ENCODE measurements at regions not wholly inside any gene's neighbourhood (a gene's known extent, or its start where the extent isn't known, plus 50 kb on each side); places are given as distances from the start of the nearest gene placed in this dataset.

DNA sequence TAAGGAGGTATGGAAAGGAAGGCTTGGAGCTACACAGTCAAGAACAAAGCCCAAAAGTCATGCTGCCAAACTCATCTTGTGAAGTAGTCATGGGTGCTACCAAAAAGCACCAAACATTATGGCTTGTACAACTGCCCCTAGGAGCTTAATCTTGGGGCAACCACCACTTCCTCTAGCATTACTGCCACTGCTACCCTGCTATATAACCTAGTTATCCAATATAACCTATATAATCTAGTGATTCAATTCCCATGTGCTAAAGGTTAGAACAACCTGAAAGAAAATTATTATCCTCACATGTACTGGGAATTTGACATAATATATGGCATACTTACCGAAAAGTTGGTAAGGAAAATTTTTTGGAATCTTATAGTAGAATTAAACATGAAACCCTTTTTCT, 102.6 kb upstream of the RBBP8 start:
- intact Hi-C loops (cut with DNase I) = no loop called here
- DNase-seq = no peak

GRCh38 chr18:22831441-22831904, 101.7 kb upstream of the RBBP8 start:
- intact Hi-C loops (cut with DNase I) = no loop called here
- no peak for DNase-seq

GRCh38 chr18:22836932-22837331, 96.2 kb upstream of the RBBP8 start:
- DNase-seq = no peak
- intact Hi-C loops (cut with DNase I) = no loop called here

- no peak for DNase-seq
- intact Hi-C loops (cut with DNase I) = no loop called here
These were observed 94.9 kb upstream of the RBBP8 start for GRCh38 chr18:22838221-22838620.

GRCh38 chr18:22838639-22839277, 94.4 kb upstream of the RBBP8 start:
- DNase-seq = no peak
- intact Hi-C loops (cut with DNase I) = no loop called here

DNA sequence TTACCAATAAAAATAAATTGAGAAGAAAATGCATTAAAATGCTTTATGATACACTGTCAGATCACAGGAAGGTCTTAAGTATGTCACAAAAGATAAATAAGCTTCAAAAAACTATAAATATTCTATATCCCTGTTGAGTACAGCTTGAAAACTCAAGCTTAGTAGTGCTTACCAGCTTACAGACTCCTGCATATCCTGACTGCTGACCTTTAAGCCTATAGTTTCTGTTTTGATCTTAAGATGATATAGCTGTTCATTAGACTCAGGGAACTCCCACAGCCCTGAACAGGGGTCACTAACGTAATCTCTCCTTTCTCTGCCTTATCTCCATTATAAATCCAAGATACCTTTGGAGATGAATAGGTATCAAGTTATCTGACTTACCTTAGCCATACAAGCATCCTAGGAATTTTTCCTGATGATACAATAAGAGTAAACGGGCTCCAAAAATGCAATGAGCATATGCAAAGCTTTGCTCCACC, 93.7 kb upstream of the RBBP8 start:
- DNase-seq = no peak

GRCh38 chr18:22840606-22841144, 92.5 kb upstream of the RBBP8 start:
- no peak for DNase-seq
- intact Hi-C loops (cut with DNase I) = no loop called here

More for the DNA sequence above, 93.7 kb upstream of the RBBP8 start:
- intact Hi-C loops (cut with DNase I) = no loop called here

GRCh38 chr18:22841840-22842239, 91.3 kb upstream of the RBBP8 start:
- no peak for DNase-seq
- intact Hi-C loops (cut with DNase I) = no loop called here

- no peak for DNase-seq
- intact Hi-C loops (cut with DNase I) = no loop called here
These were observed 88.9 kb upstream of the RBBP8 start for GRCh38 chr18:22844190-22844589.

DNA sequence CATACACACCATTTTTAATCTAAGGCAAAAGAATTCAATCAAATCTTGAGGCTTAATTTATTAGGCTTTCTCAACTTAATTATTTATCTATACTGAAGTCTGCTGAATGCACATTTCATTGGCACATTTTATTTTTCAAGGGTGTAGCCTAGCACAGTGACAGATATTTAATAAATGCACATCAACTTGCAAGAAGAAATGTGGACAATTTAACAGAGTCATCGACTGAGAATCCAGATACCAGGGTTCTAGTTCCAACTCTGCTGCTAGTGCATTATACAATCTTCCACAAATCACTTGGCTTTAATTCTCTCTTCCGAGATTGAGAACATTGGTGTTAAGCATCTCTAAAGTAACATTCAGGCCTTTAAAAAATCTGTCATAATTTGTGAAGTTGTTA, 88.5 kb upstream of the RBBP8 start:
- intact Hi-C loops (cut with DNase I) = loop anchor here (5.0 kb wide), 1 partner anchor 138 kb away; no protein-coding TSS in a partner anchor
- no peak for DNase-seq

DNA sequence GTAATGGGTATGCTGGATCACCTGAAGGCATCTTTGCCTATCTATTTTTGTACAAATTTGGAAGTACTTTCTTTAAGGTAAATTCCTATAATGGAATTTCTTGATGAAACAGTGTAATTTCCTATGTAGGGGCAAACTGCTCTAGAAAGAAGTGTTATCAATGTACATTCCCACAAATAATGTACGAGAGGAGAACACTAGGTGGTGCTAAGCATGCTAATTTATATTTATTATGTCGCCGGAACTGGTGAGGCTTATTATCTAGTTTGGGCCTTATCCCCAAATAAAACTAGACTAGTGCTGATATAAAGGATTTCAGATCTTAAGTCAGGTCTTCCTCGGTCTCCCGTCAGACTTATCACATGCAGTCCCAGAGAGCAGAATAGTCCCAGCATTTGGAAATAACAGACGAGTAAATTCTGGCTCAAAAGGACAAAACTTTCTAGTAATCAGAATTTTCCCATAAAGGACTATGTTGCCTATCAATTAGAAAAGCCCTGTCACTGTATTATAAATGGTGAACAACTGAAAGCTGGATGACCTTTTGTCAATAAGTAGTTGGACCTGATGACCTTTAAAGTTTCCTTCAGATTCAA, 86.9 kb upstream of the RBBP8 start:
- intact Hi-C loops (cut with DNase I) = loop anchor here (5.0 kb wide), 1 partner anchor 136 kb away; no protein-coding TSS in a partner anchor
- DNase-seq = no peak

GRCh38 chr18:22846697-22847096, 86.4 kb upstream of the RBBP8 start:
- intact Hi-C loops (cut with DNase I) = loop anchor here (5.0 kb wide), 1 partner anchor 136 kb away; no protein-coding TSS in a partner anchor
- DNase-seq = no peak

GRCh38 chr18:22847392-22847791, 85.7 kb upstream of the RBBP8 start:
- intact Hi-C loops (cut with DNase I) = loop anchor here (5.0 kb wide), 1 partner anchor 135 kb away; no protein-coding TSS in a partner anchor

DNA sequence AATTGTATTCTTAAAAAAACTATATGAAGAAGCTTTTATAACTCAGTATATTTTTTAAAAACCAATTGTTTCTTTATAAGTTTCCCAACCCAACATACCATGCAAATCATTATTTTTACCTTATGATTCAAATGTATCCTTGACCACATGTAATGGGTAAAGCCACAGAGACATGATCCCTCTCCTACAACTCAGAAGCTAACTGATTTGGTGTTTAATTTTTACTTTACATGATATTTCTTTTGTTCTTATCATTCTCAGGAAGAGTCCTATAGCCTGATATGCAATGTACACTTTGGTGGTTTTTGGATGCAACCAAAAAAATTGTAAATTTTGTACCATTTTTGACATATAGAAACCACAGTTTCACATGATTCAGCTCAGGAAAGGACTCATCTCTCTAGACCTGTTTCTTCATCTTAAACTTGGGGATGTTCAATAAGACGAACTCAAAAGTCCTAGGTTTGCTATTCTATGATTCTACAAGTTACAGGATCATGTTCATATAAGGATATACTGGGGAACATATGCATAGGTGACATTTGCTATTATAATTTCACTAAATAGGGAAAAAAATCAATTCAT, 85.2 kb upstream of the RBBP8 start:
- intact Hi-C loops (cut with DNase I) = loop anchor here (5.0 kb wide), 1 partner anchor 134 kb away; no protein-coding TSS in a partner anchor
- DNase-seq = no peak

More at GRCh38 chr18:22847392-22847791, 85.7 kb upstream of the RBBP8 start:
- DNase-seq = no peak

DNA sequence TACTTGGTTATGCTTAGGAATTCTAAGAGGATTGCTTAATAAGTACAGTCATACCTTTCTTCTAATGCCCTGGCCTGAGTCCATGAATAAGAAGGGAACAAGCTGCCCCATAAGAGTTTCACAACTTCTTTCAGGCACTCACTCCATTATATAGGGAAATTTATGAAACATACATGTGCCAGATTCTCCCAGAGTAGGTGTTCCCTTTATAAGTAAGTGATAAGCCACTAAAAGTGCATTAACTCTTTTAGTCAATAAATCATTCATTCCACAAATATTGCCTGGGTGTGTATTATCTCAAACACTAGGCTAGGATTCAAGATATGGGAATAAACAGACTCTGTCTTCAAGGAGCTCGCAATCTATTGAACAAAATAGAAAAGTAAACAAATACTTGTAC, 84.5 kb upstream of the RBBP8 start:
- no peak for DNase-seq
- intact Hi-C loops (cut with DNase I) = loop anchor here (5.0 kb wide), 1 partner anchor 134 kb away; no protein-coding TSS in a partner anchor

DNA sequence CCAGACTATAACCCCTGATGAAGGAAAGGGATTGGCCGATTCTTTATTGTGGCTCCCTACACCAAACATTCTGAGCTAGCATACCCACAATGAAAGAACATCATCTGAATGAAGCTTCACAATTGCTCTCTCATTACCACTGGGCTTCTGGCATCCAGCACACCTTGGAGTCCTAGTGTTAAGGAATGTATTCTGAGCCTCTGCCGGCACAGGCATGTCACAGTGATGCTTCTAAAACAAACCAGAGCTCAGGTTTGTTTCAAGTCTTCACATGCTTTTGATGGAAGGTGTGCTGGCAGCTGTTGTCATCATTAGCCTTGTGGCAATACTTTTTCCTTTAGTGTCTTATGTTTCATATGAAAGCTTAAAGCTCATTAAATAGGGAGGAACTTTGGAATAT, 76.3 kb upstream of the RBBP8 start:
- DNase-seq = no peak
- intact Hi-C loops (cut with DNase I) = no loop called here

DNA sequence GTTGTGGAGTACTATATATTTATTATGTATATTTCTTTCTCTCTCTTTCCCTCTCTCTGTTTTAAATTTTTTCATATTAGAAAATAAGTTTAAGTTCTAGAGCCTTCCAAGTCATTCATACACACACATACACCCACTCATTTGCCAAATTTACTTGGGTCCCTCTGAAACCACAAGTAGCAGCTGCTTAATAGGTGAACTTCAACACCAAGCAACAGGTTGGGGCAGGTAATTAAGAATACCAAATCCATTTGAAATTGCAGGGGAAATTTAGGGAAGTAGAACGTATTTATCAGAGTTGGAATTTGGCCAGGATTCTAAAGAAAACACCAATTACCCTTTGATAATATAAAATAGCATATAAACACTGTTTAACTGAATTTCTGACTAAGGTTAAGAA, 75.0 kb upstream of the RBBP8 start:
- intact Hi-C loops (cut with DNase I) = no loop called here
- DNase-seq = no peak

- intact Hi-C loops (cut with DNase I) = no loop called here
- no peak for DNase-seq
These were observed 72.3 kb upstream of the RBBP8 start for GRCh38 chr18:22860807-22861206.

DNA sequence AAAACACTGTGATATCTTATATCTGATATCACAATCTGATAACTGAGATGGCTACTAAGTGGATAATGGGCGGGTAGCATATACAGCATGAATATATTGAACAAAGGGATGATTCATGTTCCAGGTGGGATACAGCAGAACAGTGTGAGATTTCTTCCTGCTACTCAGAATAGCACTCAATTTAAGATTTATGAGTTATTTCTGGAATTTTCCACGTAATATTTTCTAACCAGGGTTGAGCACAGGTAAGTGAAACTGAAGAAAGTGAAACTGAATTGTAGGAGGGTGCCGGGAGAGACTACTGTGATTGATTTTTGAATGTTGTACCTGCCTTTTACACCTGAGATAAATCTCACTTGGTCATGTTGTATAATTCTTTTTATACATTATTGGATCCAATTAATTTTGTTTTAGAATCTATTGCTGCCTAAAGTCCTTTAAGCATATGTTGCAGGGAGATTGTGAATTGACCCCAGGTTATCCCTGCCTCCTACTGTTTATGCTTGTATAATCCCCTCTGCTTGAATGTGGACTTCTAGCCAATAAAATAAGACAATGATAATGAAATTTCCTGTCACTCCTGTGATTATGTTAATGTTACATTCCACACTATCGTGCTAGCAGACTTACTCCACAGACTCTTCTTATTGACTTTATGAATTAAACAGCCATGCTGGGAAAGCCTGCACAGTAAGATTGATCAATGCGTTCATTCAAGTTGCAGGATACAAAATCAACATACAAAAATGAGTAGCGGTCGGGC, 67.6 kb upstream of the RBBP8 start:
- DNase-seq = no peak
- intact Hi-C loops (cut with DNase I) = no loop called here

GRCh38 chr18:22868831-22869230, 64.3 kb upstream of the RBBP8 start:
- intact Hi-C loops (cut with DNase I) = no loop called here
- DNase-seq = no peak
